ENCODE measurements at regions not wholly inside any gene's neighbourhood (a gene's known extent, or its start where the extent isn't known, plus 50 kb on each side); places are given as distances from the start of the nearest gene placed in this dataset.

GRCh38 chr3:137131081-137131480 lies 173.3 kb downstream of the IL20RB start:
- Histone ChIP-seq H3K27me3 (ENCODE audit: insufficient read depth, low read length, poor library complexity, severe bottlenecking) (no peaks in the 10 kb centered on the region), H3F3A (ENCODE audit: low read depth) (no peaks in the 10 kb centered on the region), H2AFZ (ENCODE audit: low read length) (no peak overlapping the region), H3K9me2 (replicated peaks; ENCODE audit: low read depth, low read length) (no peaks in the 10 kb centered on the region), H3K36me3 (ENCODE audit: insufficient read depth, low read length) (no peaks in the 10 kb centered on the region), H3K4me1 (ENCODE audit: insufficient read depth, low read length, poor library complexity, severe bottlenecking) (no peaks in the 10 kb centered on the region), H3K9ac (ENCODE audit: low read depth, low read length, poor library complexity, severe bottlenecking) (no peak overlapping the region), H3K4me2 (ENCODE audit: low read depth, low read length, poor library complexity, severe bottlenecking) (no peak overlapping the region), H3K4me3 (ENCODE audit: low read length, poor library complexity, severe bottlenecking) (no peak overlapping the region), H4K20me1 (ENCODE audit: insufficient read depth, low read length, poor library complexity, severe bottlenecking) (no peaks in the 10 kb centered on the region), H3K79me2 (ENCODE audit: insufficient read depth, low read length) (no peaks in the 10 kb centered on the region), H3K9me3 (ENCODE audit: insufficient read depth, low read depth, low read length) (no peaks in the 10 kb centered on the region)
- TF ChIP-seq, protein P1, sequence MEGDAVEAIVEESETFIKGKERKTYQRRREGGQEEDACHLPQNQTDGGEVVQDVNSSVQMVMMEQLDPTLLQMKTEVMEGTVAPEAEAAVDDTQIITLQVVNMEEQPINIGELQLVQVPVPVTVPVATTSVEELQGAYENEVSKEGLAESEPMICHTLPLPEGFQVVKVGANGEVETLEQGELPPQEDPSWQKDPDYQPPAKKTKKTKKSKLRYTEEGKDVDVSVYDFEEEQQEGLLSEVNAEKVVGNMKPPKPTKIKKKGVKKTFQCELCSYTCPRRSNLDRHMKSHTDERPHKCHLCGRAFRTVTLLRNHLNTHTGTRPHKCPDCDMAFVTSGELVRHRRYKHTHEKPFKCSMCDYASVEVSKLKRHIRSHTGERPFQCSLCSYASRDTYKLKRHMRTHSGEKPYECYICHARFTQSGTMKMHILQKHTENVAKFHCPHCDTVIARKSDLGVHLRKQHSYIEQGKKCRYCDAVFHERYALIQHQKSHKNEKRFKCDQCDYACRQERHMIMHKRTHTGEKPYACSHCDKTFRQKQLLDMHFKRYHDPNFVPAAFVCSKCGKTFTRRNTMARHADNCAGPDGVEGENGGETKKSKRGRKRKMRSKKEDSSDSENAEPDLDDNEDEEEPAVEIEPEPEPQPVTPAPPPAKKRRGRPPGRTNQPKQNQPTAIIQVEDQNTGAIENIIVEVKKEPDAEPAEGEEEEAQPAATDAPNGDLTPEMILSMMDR (conservative IDR thresholded peaks at IDR 0.05; ENCODE audit: low read length) = no peak

DNA sequence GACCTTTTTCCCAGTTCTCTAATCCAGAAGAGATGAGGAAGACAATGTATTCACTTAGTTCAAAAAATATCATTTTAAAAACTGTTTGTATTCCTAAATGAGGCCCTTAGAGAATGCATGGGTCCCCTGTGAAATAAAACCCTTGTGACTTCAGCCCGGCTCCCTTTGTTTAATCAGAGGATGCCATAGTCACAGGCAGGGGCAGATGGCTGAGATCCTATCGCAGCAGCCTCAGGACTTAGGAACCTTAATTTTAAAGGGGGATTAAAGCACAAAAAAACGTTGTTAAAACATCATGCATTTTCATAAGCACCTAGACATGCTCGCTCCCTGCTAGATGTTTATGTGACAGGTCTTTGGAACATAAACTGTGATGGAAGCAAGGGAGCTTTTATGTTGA lies 176.6 kb downstream of the IL20RB start:
- Histone ChIP-seq H3K9ac (ENCODE audit: low read depth, low read length, poor library complexity, severe bottlenecking) (no peak overlapping the region), H3K4me3 (ENCODE audit: low read length, poor library complexity, severe bottlenecking) (no peak overlapping the region), H3K4me1 (ENCODE audit: insufficient read depth, low read length, poor library complexity, severe bottlenecking) (no peaks in the 10 kb centered on the region), H3F3A (ENCODE audit: low read depth) (no peaks in the 10 kb centered on the region), H3K4me2 (ENCODE audit: low read depth, low read length, poor library complexity, severe bottlenecking) (no peak overlapping the region), H4K20me1 (ENCODE audit: insufficient read depth, low read length, poor library complexity, severe bottlenecking) (no peaks in the 10 kb centered on the region), H3K36me3 (ENCODE audit: insufficient read depth, low read length) (no peaks in the 10 kb centered on the region), H2AFZ (ENCODE audit: low read length) (no peak overlapping the region), H3K27me3 (ENCODE audit: insufficient read depth, low read length, poor library complexity, severe bottlenecking) (peaks cover 4% of the 10 kb centered on the region), H3K9me2 (replicated peaks; ENCODE audit: low read depth, low read length) (no peaks in the 10 kb centered on the region), H3K9me3 (ENCODE audit: insufficient read depth, low read depth, low read length) (no peaks in the 10 kb centered on the region), H3K79me2 (ENCODE audit: insufficient read depth, low read length) (no peaks in the 10 kb centered on the region)
- TF ChIP-seq, protein P1 (conservative IDR thresholded peaks at IDR 0.05; ENCODE audit: low read length) = no peak
- TF ChIP-seq EZH2phosphoT487 (IDR thresholded peaks at IDR 0.05; ENCODE audit: borderline replicate concordance) = no peak

DNA sequence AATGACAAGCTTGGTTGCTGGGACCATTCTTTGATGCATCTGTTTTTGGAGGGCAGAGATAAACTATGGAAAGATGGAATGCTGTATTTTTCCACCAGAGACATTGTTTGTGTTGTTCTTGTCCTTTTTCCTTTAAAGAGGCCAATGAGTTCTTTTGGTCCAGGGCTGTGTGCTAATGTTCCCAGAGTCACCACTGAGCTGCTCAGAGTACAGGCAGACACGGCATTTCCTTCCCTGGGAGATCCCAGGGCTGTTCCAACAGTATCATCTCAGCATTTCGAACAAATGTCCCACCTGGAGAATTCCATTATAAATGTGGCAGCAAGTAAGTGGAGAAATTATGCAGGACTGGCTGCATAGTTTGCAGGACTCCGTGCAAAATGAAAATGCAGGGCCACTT lies 190.6 kb downstream of the IL20RB start:
- no peaks in the 10 kb centered on the region for H3F3A ChIP-seq (ENCODE audit: low read depth)
- H3K79me2 ChIP-seq (ENCODE audit: insufficient read depth, low read length) = no peaks in the 10 kb centered on the region
- H2AFZ ChIP-seq (ENCODE audit: low read length) = no peak overlapping the region
- no peak overlapping the region for H3K9ac ChIP-seq (ENCODE audit: low read depth, low read length, poor library complexity, severe bottlenecking)
- no peak overlapping the region for H3K4me3 ChIP-seq (ENCODE audit: low read length, poor library complexity, severe bottlenecking)
- H3K9me2 ChIP-seq (replicated peaks; ENCODE audit: low read depth, low read length) = no peaks in the 10 kb centered on the region
- TF ChIP-seq, protein P1 (conservative IDR thresholded peaks at IDR 0.05; ENCODE audit: low read length) = no peak
- TF ChIP-seq EZH2phosphoT487 (IDR thresholded peaks at IDR 0.05; ENCODE audit: borderline replicate concordance) = no peak
- H3K27me3 ChIP-seq (ENCODE audit: insufficient read depth, low read length, poor library complexity, severe bottlenecking) = no peaks in the 10 kb centered on the region
- no peaks in the 10 kb centered on the region for H3K4me1 ChIP-seq (ENCODE audit: insufficient read depth, low read length, poor library complexity, severe bottlenecking)
- no peaks in the 10 kb centered on the region for H4K20me1 ChIP-seq (ENCODE audit: insufficient read depth, low read length, poor library complexity, severe bottlenecking)
- H3K36me3 ChIP-seq (ENCODE audit: insufficient read depth, low read length) = no peaks in the 10 kb centered on the region
- H3K9me3 ChIP-seq (ENCODE audit: insufficient read depth, low read depth, low read length) = no peaks in the 10 kb centered on the region
- H3K4me2 ChIP-seq (ENCODE audit: low read depth, low read length, poor library complexity, severe bottlenecking) = no peak overlapping the region
